Activated naive CD4-positive, alpha-beta T cell treated with anti-CD3 and anti-CD28 coated beads, Interleukin-2, amount 10 ng/mL, durations not matched to agents 7 days and 5 days (primary cell): ENCODE measurements at regions not wholly inside any gene's neighbourhood (a gene's known extent, or its start where the extent isn't known, plus 50 kb on each side); places are given as distances from the start of the nearest gene placed in this dataset.
"Not testable (repeated sequence)": the region's sequence is repeated elsewhere in the genome, so short reads cannot be mapped to it uniquely, and the experiment has no call there.

Experiments
- CTCF ChIA-PET: fragments of 350-600 bp; sonication (Branson Sonifier 250); formaldehyde crosslinking; loops from one replicate; lab custom pipeline; 2021; ENCODE audit warnings: antibody characterized with exemption; lab: Charles Lee
- DNase-seq: peaks from one replicate; pipeline ENCODE4 v3.0.0-alpha.2; 2020
- H3K27ac Mint-ChIP-seq: one replicate; pipeline ENCODE4 v1.8.0; 2021; ENCODE audit warnings: mild to moderate bottlenecking, moderate library complexity, mixed read lengths
- H3K27me3 Mint-ChIP-seq: one replicate; pipeline ENCODE4 v1.8.0; 2021; ENCODE audit warnings: mild to moderate bottlenecking, mixed read lengths
- H3K36me3 Mint-ChIP-seq: one replicate; pipeline ENCODE4 v1.8.0; 2021; ENCODE audit warnings: mixed read lengths
- H3K4me1 Mint-ChIP-seq: one replicate; pipeline ENCODE4 v1.8.0; 2021; ENCODE audit warnings: mixed read lengths
- H3K4me3 Mint-ChIP-seq: one replicate; pipeline ENCODE4 v1.8.0; 2021; ENCODE audit warnings: mild to moderate bottlenecking, moderate library complexity, mixed read lengths
- H3K9me3 Mint-ChIP-seq: one replicate; pipeline ENCODE4 v1.8.0; 2021; ENCODE audit warnings: mixed read lengths

DNA sequence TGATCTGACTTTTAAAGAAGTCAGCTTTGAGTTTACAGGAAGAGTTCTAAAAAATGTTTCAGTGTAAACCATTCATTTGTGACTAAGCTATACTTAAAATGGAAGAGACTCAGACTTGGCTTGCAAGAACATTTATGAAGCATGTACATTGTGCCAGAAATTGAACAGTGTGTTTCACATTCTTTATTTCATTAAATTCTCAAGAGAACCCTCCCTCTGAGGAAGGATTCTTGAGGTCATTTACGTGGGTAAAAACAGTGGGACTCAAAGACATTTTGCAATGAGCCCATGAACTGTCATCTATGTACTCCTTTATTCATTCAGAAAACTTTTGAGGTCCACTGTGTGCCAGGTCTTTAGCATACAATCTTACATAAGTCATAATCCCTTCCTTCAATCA lies 143.6 kb upstream of the ZNF521 start:
- H3K27ac Mint-ChIP-seq, result no peak overlapping the region
- no peaks in the 10 kb centered on the region for H3K27me3 Mint-ChIP-seq

DNA sequence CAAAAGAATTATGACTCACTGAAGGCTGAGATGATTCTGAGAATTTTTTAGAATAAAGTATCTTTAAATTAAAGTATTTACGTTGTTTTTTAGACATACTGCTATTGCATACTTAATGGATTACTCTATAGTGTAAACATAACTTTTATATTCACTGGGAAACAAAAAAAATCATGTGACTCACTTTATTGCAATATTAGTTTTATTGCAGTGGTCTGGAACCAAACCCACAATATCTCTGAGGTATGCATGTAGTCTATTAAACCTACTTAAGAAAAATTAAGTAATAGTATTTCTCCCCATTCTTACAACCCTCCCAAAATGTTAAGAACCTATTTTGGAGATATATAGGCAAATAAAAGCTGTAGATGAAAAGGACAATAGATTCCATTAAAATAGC lies 142.9 kb upstream of the ZNF521 start:
- Mint-ChIP-seq H3K27ac (no peak overlapping the region), H3K27me3 (no peaks in the 10 kb centered on the region), H3K36me3 (no peaks in the 10 kb centered on the region), H3K9me3 (no peaks in the 10 kb centered on the region), H3K4me3 (no peak overlapping the region), H3K4me1 (no peaks in the 10 kb centered on the region)
- no peak for DNase-seq
- CTCF ChIA-PET, result no interaction called here

More for the DNA sequence above, 143.6 kb upstream of the ZNF521 start:
- no peak for DNase-seq
- no peak overlapping the region for H3K4me3 Mint-ChIP-seq
- CTCF ChIA-PET, result no interaction called here
- H3K9me3 Mint-ChIP-seq, result no peaks in the 10 kb centered on the region
- H3K4me1 Mint-ChIP-seq, result no peaks in the 10 kb centered on the region
- no peaks in the 10 kb centered on the region for H3K36me3 Mint-ChIP-seq

DNA sequence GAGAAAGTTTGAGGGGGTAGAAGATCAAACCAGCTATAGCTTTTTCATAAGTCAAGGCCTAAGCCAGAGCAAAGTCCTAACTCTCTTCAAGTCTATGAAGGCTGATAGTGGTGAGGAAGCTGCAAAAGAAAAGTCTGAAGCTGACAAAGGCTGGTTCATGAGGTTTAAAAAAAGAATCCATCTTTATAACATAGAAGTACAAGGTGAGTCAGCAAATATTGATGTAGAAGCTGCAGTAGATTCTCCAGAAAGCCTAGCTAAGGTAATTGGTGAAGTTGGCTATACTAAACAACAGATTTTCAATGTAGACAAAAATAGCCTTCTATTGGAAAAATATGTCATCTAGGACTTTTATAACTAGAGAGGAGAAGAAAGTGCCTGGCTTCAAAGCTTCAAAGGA lies 141.4 kb upstream of the ZNF521 start:
- H3K4me3 Mint-ChIP-seq, result no peak overlapping the region
- no peaks in the 10 kb centered on the region for H3K9me3 Mint-ChIP-seq
- H3K27me3 Mint-ChIP-seq, result no peaks in the 10 kb centered on the region
- no peak for DNase-seq
- no peaks in the 10 kb centered on the region for H3K36me3 Mint-ChIP-seq
- no peak overlapping the region for H3K27ac Mint-ChIP-seq
- CTCF ChIA-PET, result no interaction called here
- no peaks in the 10 kb centered on the region for H3K4me1 Mint-ChIP-seq

DNA sequence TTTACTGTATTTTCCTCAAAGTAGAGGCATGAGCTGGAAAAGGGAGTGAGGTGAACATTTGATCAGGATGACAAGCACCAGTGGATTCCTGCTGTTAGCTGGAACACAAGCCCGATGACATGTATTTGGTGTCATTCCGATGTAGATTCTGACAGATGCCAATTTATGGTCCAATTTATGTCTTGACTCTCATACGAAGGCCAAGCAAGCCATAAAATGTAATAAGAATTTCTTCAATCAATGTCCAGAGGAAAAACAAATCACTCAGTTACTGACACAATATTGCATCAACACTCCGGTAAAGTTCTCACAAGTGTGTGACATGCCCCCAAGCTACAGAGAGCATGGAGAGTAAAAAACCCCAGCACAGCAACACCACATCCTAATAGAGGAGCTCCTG lies 138.3 kb upstream of the ZNF521 start:
- Mint-ChIP-seq H3K27me3 (no peaks in the 10 kb centered on the region), H3K9me3 (no peaks in the 10 kb centered on the region), H3K27ac (no peak overlapping the region), H3K4me3 (no peak overlapping the region), H3K4me1 (no peaks in the 10 kb centered on the region), H3K36me3 (no peaks in the 10 kb centered on the region)
- DNase-seq, result no peak
- CTCF ChIA-PET, result no interaction called here

DNA sequence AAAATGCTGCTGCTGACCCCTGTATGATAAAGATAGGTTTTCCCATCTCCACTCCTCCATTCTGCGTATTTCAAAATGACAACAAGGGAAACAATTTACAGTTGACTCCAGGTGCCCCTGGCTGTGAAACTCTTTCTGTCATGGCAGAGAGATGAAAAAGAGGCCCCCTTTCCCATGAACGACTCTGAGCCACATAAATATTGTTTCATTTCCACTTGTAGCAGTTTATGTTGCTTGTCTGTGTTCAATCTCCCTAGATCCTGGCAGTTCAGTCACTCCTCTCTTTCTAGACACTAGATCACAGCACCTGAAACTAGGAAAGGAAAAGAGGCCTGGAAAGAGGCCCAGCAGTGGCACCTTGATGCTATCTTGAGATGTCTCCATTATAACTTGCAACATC lies 121.0 kb upstream of the ZNF521 start:
- no peak for DNase-seq
- no peak overlapping the region for H3K4me3 Mint-ChIP-seq
- no peaks in the 10 kb centered on the region for H3K4me1 Mint-ChIP-seq
- CTCF ChIA-PET, result no interaction called here
- peaks cover 9% of the 10 kb centered on the region for H3K9me3 Mint-ChIP-seq
- no peak overlapping the region for H3K27ac Mint-ChIP-seq
- no peaks in the 10 kb centered on the region for H3K36me3 Mint-ChIP-seq
- no peaks in the 10 kb centered on the region for H3K27me3 Mint-ChIP-seq

DNA sequence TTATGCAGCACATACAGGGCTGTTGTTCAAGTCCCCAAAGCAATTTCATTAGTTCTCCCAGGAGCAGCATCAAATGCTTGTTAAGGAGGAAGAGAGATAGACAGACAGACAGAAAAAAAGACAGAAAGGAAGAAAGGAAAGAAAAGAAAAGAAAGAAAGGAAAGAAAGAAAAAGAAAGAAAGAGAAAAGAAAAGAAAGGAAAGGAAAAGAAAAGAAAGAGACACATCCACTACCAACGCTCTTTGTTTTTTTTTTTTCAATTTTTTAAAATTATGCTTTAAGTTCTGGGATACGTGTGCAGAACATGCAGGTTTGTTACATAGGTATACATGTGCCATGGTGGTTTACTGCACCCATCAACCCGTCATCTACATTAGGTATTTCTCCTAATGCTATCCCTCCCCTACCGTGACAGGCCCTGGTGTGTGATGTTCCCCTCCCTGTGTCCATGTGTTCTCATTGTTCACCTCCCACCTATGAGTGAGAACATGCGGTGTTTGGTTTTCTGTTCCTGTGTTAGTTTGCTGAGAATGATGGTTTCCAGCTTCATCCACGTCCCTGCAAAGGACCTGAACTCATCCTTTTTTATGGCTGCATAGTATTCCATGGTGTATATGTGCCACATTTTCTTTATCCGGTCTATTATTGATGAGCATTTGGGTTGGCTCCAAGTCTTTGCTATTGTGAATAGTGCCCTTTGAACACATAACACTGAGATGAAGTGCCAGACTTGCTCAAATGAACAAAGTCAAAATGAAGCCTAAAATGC lies 119.0 kb upstream of the ZNF521 start:
- H3K27ac Mint-ChIP-seq, H3K36me3 Mint-ChIP-seq, H3K9me3 Mint-ChIP-seq, H3K27me3 Mint-ChIP-seq, CTCF ChIA-PET, DNase-seq, H3K4me1 Mint-ChIP-seq, H3K4me3 Mint-ChIP-seq: not testable (repeated sequence)

DNA sequence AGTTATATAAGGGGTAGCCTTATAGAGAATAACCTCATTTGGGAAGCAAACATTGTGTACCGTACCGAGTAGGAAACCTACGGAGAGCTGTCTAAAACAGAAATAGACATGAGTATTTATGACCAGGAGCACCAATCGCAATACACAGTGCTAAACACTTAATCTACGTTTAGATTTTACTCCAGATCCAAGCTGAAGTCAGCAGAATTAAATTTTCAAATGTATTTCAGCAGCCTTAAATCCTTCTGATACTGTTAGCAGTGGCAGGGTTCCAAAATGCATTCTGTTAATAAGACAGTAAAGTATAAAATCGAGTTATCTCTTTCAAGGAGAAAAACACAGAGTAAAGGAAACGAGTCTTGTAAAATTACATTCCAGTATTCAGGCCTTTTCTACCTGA lies 118.1 kb upstream of the ZNF521 start:
- no peak overlapping the region for H3K4me3 Mint-ChIP-seq
- peaks cover 5% of the 10 kb centered on the region for H3K9me3 Mint-ChIP-seq
- no peak overlapping the region for H3K27ac Mint-ChIP-seq
- no peaks in the 10 kb centered on the region for H3K27me3 Mint-ChIP-seq
- no peaks in the 10 kb centered on the region for H3K36me3 Mint-ChIP-seq
- DNase-seq, result no peak
- CTCF ChIA-PET, result no interaction called here
- no peaks in the 10 kb centered on the region for H3K4me1 Mint-ChIP-seq

DNA sequence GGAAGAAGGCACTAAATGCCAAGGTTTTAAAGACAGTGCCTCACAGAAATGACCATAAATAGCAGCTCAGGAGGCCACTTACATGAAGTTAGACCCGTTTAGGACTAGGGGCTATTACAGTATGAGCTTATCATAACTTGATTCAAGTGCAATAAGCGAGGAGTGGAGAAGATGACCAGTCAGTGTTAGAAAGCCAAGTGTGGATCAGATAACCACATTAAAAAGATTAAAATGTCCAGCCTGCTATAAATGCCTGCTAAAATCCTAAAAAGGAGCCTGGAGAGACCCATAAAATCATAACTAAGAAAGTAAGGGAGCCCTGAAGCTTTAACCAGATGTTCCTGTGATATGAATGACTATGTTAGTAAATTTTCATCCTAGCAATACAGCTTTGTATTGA lies 117.5 kb upstream of the ZNF521 start:
- CTCF ChIA-PET, result no interaction called here
- no peaks in the 10 kb centered on the region for H3K4me1 Mint-ChIP-seq
- no peaks in the 10 kb centered on the region for H3K36me3 Mint-ChIP-seq
- DNase-seq, result no peak
- H3K27ac Mint-ChIP-seq, result no peak overlapping the region
- no peak overlapping the region for H3K4me3 Mint-ChIP-seq
- H3K9me3 Mint-ChIP-seq, result peaks cover 5% of the 10 kb centered on the region
- no peaks in the 10 kb centered on the region for H3K27me3 Mint-ChIP-seq

DNA sequence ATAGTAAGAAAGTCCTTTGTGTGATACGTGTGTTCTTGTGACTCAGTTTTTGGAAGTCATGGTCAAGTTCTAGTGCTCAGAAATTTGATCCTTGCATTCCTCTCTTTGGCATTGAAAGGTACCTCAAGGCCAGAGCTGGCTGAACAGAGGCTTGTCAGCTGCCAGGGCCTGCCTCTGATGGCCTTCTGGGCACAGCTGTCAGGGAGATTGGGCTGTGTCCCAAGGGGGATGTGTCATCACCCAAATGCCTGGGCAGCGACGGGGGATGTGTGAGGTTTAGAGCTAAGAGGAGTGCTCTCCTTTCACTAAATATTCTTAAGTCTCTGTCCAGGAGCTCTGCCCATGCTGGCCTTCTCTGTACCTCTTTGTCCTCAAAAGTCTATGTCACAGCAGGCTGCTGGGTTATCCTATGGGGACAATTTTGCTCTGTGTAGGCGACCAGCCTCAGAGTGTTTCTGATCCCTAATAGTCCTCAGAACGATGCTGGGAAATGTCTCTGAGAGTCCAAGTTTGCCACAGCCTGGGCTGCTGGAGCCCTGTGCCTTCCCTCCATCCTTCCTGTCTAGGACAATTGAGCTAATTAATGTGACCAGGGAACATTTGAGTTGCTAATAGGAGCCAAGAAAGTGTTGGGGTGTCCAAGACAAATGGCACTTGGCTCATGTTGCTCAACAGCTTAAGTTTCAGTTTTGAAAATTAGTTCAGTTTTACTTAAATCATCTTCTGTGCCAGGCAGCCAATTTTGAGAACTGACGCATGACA lies 115.4 kb upstream of the ZNF521 start:
- H3K27me3 Mint-ChIP-seq, result no peaks in the 10 kb centered on the region
- H3K4me1 Mint-ChIP-seq, result no peaks in the 10 kb centered on the region
- CTCF ChIA-PET, result no interaction called here
- H3K27ac Mint-ChIP-seq, result no peak overlapping the region
- H3K4me3 Mint-ChIP-seq, result no peak overlapping the region
- DNase-seq, result no peak
- H3K36me3 Mint-ChIP-seq, result no peaks in the 10 kb centered on the region
- H3K9me3 Mint-ChIP-seq, result peaks cover 5% of the 10 kb centered on the region

DNA sequence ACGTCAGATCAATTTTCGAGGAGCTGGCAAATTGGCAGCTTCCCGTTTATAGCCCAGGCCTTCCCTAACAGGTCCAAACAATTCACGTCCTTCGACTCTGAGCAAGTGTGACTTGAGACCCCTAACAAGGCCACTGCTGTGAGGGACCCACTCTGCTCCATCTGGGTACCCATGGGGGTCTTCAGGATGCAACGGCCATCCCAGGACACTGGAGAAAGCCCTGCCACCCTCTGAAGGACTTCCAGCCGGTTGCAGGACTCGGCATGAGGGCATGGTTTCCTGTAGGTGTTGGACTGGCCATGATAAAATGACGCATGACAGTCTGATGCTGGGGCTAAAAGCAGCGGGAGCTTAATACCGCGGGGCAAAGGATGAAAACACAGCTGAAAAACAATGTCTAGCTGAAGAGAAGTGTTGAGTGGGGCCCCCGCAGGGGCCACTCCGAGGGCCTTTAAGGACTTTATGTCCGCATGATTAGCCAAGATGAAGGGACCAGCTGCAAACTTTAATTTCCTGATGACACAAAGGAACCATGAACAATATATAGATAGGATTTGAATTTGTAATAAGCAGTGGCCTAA lies 113.3 kb upstream of the ZNF521 start:
- H3K4me3 Mint-ChIP-seq, result no peak overlapping the region
- CTCF ChIA-PET, result no interaction called here
- H3K27me3 Mint-ChIP-seq, result no peaks in the 10 kb centered on the region
- no peaks in the 10 kb centered on the region for H3K9me3 Mint-ChIP-seq
- no peaks in the 10 kb centered on the region for H3K36me3 Mint-ChIP-seq
- DNase-seq, result no peak
- H3K4me1 Mint-ChIP-seq, result no peaks in the 10 kb centered on the region
- H3K27ac Mint-ChIP-seq, result no peak overlapping the region

DNA sequence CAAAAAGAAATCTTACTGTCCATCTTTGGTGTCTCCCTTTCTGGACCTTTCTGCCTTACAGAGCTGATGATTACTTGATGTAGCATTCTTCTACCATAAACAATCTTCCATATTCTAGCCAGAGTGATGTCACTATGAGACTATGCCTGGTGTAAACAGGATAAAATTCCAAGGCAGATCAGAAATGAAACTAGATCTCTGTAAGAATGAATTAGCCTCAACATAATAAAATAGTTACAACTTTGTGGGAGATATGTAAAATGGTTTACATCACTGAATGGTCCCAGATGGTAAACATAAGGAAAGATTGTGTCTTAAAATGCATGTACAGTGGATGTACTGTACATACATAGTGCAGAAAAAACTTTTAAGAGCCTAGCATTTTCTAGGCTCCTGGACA lies 112.3 kb upstream of the ZNF521 start:
- CTCF ChIA-PET, result no interaction called here
- H3K4me1 Mint-ChIP-seq, result no peaks in the 10 kb centered on the region
- H3K27ac Mint-ChIP-seq, result no peak overlapping the region
- no peaks in the 10 kb centered on the region for H3K36me3 Mint-ChIP-seq
- H3K27me3 Mint-ChIP-seq, result no peaks in the 10 kb centered on the region
- no peaks in the 10 kb centered on the region for H3K9me3 Mint-ChIP-seq
- no peak for DNase-seq
- H3K4me3 Mint-ChIP-seq, result no peak overlapping the region

DNA sequence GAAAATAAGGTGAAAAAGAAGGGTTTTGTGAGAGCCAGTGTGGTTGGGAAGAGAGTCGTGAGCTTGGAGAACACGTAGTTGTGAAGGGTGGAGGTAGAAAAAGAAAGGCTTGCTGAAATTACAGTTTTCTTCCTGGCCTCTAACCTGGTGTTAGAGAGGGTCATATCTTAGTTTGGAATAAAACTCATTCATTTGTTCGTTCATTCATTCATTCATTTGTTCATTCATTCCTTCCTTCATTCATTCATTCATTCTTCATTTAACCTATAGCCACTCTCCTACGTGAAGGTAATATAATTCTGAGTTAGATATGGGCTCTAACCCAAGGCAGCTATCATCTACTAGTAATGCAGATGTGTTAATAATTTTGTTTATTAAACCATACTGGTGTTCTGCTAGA lies 111.8 kb upstream of the ZNF521 start:
- H3K27ac Mint-ChIP-seq, result no peak overlapping the region
- no peaks in the 10 kb centered on the region for H3K27me3 Mint-ChIP-seq
- no peak overlapping the region for H3K4me3 Mint-ChIP-seq
- DNase-seq, result no peak
- H3K9me3 Mint-ChIP-seq, result no peaks in the 10 kb centered on the region
- CTCF ChIA-PET, result no interaction called here
- no peaks in the 10 kb centered on the region for H3K4me1 Mint-ChIP-seq
- H3K36me3 Mint-ChIP-seq, result no peaks in the 10 kb centered on the region

DNA sequence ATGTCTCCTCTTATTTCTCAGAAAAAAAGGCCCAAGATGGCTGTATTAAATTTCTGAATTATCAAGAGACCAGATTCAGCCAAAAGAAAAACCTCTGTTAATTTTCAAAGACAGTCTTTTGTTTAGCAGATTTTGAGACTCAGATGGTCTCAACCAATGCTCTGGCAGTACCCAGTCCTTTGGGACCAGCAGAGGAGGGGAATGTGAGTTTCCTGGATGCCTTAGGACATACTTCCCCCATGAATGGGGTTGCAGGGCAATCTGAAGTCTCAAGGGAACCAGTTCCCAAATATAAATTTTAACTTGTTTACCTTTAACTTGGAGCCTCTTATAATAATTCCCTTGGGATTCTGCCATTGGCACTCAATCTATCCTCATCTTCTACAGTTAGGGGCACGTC lies 107.8 kb upstream of the ZNF521 start:
- Mint-ChIP-seq H3K36me3 (no peaks in the 10 kb centered on the region), H3K4me3 (no peak overlapping the region), H3K27ac (no peak overlapping the region)

DNA sequence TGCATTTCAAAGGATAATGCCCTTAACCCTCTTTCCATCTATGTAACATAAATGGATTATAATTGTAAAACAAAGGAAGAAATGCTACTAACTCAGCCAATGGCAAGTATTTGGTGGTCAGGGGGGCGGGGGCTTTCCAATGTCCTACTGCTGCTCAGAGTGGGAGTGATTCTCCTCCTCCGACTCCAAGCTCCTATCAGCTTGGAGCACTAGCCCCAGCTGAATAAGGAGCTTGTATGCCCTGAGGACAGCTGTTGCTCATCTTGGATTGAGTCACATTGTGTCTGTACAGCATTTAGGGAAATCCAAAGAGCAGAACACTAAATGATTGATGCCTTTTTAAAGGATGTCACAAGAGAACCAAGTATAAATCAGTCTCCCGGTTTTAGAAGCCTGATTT lies 105.6 kb upstream of the ZNF521 start:
- H3K4me3 Mint-ChIP-seq, result no peak overlapping the region
- no peaks in the 10 kb centered on the region for H3K36me3 Mint-ChIP-seq
- H3K27ac Mint-ChIP-seq, result no peak overlapping the region
- DNase-seq, result no peak
- H3K4me1 Mint-ChIP-seq, result no peaks in the 10 kb centered on the region
- no peaks in the 10 kb centered on the region for H3K27me3 Mint-ChIP-seq
- CTCF ChIA-PET, result no interaction called here
- H3K9me3 Mint-ChIP-seq, result no peaks in the 10 kb centered on the region

More for the DNA sequence above, 107.8 kb upstream of the ZNF521 start:
- Mint-ChIP-seq H3K27me3 (no peaks in the 10 kb centered on the region), H3K4me1 (no peaks in the 10 kb centered on the region), H3K9me3 (no peaks in the 10 kb centered on the region)
- CTCF ChIA-PET, result no interaction called here
- DNase-seq, result no peak

DNA sequence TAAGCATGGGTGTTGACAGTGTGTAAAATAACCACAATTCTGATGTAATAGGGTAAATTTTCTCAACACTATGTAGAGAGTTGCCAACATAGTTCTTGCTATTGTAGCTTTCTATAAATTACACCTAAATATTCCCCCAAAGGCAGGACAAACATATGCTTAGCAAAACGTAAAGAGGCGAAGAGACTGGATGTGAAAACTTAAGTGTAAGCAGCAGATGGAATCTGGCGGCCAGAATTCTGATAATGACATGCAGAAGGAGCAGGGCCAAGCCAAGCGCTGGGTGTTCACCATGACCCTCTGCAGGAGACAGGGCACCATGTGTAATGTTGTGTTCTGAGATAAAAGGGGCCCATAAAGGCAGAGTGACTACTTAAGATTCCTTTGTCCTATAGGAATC lies 105.2 kb upstream of the ZNF521 start:
- Mint-ChIP-seq H3K36me3 (no peaks in the 10 kb centered on the region), H3K9me3 (no peaks in the 10 kb centered on the region), H3K4me3 (no peak overlapping the region), H3K27ac (no peak overlapping the region), H3K4me1 (no peaks in the 10 kb centered on the region), H3K27me3 (no peaks in the 10 kb centered on the region)
- CTCF ChIA-PET, result no interaction called here
- DNase-seq, result no peak
